ENCODE measurements at regions not wholly inside any gene's neighbourhood (a gene's known extent, or its start where the extent isn't known, plus 50 kb on each side); places are given as distances from the start of the nearest gene placed in this dataset.

DNA sequence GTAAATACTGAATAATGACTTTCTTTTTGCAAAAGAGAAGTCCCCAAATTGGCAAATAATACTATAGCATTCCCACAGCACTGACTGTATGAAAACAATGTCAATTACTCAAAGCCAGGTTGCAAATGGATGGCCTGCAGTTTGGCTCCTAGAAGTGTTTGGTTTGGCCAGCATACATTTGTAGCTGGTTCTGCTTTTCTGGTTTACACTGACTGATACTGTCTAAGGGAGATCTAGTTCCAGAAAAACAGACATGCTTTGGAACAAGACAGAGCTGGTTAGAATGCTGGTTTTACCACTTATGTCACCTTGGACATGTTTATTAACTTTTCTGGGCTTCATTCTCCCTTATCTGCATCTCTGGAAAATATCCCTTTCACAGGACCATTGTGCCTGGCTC is 81.5 kb upstream of the TRPM3 start:
- no peak overlapping the region for H3K4me3 ChIP-seq (ENCODE audit: low read depth, low read length)
- TF ChIP-seq CTCF (IDR thresholded peaks at IDR 0.05; ENCODE audit: low read depth, low read length) (no peak), POLR2A (IDR thresholded peaks at IDR 0.05; ENCODE audit: extremely low read depth, insufficient read length) (no peak), MYC (IDR thresholded peaks at IDR 0.05; ENCODE audit: low read depth, low read length) (no peak)
- TF ChIP-seq, protein P1, sequence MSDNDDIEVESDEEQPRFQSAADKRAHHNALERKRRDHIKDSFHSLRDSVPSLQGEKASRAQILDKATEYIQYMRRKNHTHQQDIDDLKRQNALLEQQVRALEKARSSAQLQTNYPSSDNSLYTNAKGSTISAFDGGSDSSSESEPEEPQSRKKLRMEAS (IDR thresholded peaks at IDR 0.05; ENCODE audit: low read depth, low read length), result no peak
- DNase-seq (ENCODE audit: low read depth), result no peak

- no peak overlapping the region for H3K4me3 ChIP-seq (ENCODE audit: low read depth, low read length)
- TF ChIP-seq, protein P1 (IDR thresholded peaks at IDR 0.05; ENCODE audit: low read depth, low read length), result no peak
- no peak for TF ChIP-seq CTCF (IDR thresholded peaks at IDR 0.05; ENCODE audit: low read depth, low read length)
- no peak for TF ChIP-seq MYC (IDR thresholded peaks at IDR 0.05; ENCODE audit: low read depth, low read length)
- no peak for TF ChIP-seq POLR2A (IDR thresholded peaks at IDR 0.05; ENCODE audit: extremely low read depth, insufficient read length)
- DNase-seq (ENCODE audit: low read depth), result no peak
Measured at GRCh38 chr9:71191708-71192107, 70.3 kb upstream of the TRPM3 start.

- DNase-seq (ENCODE audit: low read depth), result no peak
- H3K4me3 ChIP-seq (ENCODE audit: low read depth, low read length), result no peak overlapping the region
- no peak for TF ChIP-seq POLR2A (IDR thresholded peaks at IDR 0.05; ENCODE audit: extremely low read depth, insufficient read length)
- TF ChIP-seq CTCF (IDR thresholded peaks at IDR 0.05; ENCODE audit: low read depth, low read length), result no peak
- no peak for TF ChIP-seq MYC (IDR thresholded peaks at IDR 0.05; ENCODE audit: low read depth, low read length)
- TF ChIP-seq, protein P1 (IDR thresholded peaks at IDR 0.05; ENCODE audit: low read depth, low read length), result no peak
Measured at GRCh38 chr9:71183251-71183650, 61.8 kb upstream of the TRPM3 start.

DNA sequence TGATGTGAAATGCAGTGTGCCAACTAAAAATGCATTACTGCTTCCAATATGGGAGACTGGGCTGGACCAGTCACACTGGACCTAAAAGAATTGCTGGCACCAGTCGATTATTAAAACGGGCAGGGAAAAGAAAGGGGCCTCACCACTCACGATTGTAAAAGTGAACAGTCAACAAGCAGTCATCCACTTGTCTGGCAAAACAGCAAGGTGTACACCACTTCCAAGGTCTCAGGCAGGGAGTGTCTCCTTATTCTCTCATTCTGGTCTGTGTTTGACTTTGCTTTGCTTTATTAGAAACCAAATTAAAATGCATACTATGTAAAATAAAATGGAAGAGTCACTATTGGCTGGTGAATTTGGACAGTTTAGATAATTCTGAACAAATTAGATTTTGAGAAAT is 57.8 kb upstream of the TRPM3 start:
- TF ChIP-seq POLR2A (IDR thresholded peaks at IDR 0.05; ENCODE audit: extremely low read depth, insufficient read length), result no peak
- TF ChIP-seq, protein P1 (IDR thresholded peaks at IDR 0.05; ENCODE audit: low read depth, low read length), result no peak
- H3K4me3 ChIP-seq (ENCODE audit: low read depth, low read length), result no peak overlapping the region
- DNase-seq (ENCODE audit: low read depth), result no peak

DNA sequence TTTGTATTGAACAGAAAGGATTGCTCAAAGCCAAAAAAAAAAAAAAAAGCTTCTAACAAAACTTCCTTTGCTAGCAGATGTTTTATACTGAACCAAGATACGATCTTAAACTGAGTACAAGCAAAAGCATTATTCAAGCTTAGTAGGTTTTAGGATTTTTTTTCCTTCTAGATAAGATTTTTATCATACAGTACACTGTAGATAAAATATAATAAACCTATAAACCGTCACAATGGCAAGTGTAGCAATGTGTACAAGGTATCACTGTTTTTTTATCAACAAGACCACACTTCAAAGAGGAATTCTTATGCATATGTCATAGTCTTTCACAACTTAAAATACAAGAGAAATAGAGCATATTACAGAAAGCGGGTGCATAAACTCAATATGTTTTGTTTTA is 56.5 kb upstream of the TRPM3 start:
- no peak for DNase-seq (ENCODE audit: low read depth)
- TF ChIP-seq MYC (IDR thresholded peaks at IDR 0.05; ENCODE audit: low read depth, low read length), result no peak
- no peak for TF ChIP-seq POLR2A (IDR thresholded peaks at IDR 0.05; ENCODE audit: extremely low read depth, insufficient read length)
- TF ChIP-seq, protein P1 (IDR thresholded peaks at IDR 0.05; ENCODE audit: low read depth, low read length), result no peak
- no peak for TF ChIP-seq CTCF (IDR thresholded peaks at IDR 0.05; ENCODE audit: low read depth, low read length)
- no peak overlapping the region for H3K4me3 ChIP-seq (ENCODE audit: low read depth, low read length)

DNA sequence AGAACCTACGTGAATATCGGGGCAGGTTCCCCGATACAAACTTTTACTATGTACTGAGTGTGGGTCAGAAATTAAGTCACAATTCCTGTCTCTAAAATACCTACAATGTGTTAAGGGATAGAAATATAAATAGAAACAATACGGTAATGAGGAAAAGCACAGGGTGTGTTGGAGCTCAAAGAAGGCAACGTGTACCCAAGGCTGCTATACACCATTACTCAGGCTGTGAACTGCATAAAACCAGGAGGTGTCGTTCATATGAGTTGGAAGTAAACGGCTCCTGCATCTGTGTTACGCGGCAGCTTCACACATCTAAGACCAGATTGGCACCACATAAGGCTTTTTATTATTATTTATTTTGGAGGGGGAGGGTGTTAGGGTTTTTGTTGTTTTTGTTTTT is 50.1 kb upstream of the TRPM3 start:
- no peak overlapping the region for H3K4me3 ChIP-seq (ENCODE audit: low read depth, low read length)
- no peak for DNase-seq (ENCODE audit: low read depth)
- TF ChIP-seq CTCF (IDR thresholded peaks at IDR 0.05; ENCODE audit: low read depth, low read length), result no peak

Measured in NB4 (cell line).